Fibroblast of skin of left quadriceps (primary cell): ENCODE measurements at regions not wholly inside any gene's neighbourhood (a gene's known extent, or its start where the extent isn't known, plus 50 kb on each side); places are given as distances from the start of the nearest gene placed in this dataset.
A peak's percentile ranks its signal among the peaks of the same experiment; 100 is the strongest.
"Not testable (repeated sequence)": the region's sequence is repeated elsewhere in the genome, so short reads cannot be mapped to it uniquely, and the experiment has no call there.

ENCODE experiments used
- DNase-seq, 2 experiments: peaks; one replicate each; pipeline ENCODE4 v3.0.0-alpha.2; 2013; ENCODE audit warnings: low read depth in 2 of 2

DNA sequence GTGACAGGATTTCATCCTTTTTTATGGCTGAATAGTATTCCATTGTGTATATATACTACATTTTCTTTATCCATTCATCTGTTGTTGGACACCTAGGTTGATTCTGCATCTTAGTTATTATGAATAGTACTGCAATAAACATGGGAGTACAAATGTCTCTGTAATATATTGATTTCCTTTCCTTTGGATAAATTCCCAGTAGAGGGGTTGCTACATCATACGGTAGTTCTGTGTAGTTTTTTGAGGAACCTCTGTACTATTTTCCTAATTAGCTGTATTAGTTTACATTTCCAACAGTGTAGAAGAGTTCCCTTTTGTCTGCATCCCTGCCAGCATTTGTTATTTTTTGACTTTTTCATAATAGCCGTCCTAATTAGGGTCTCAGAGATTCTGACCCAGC, 201.3 kb downstream of the GIPC2 start:
- no peak for DNase-seq

DNA sequence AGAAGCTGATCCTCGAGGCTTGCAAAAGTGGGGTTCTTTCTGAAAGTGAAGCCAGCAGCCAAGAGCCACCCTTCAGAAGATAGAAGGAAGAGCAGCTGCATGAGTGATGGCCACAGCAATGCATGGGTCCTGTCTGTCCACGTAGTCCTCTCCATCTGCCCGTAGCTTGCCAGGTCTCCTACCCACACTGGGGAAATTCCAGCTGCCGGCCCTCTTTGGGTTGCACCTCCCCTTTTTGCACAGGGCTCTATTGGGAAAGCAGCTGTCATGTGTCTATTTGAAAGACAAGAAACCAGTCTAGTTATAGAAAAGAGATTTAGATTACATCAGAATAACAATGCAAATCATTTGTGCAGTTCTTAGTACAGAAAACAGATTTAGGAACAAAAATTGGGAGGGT, 204.4 kb downstream of the GIPC2 start:
- no peak for DNase-seq

DNA sequence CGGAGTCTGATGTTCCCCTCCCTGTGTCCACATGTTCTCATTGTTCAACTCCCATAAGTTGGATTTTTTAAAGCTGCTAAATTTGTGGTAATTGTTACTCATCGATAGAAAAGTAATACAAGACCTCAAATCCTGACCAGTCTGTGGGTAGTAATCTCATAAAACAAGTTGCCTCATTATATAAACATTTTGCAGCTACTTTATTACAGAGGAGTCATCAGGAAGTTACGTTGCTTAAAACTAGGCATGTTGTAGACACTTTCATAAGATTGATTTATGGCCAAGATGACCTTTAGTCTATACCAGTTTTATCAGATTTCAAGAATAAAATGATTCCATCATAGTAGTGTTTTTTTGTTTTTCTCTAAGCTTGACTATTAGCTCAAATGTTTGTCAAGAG, 208.8 kb downstream of the GIPC2 start:
- peak; percentile 82 for DNase-seq

DNA sequence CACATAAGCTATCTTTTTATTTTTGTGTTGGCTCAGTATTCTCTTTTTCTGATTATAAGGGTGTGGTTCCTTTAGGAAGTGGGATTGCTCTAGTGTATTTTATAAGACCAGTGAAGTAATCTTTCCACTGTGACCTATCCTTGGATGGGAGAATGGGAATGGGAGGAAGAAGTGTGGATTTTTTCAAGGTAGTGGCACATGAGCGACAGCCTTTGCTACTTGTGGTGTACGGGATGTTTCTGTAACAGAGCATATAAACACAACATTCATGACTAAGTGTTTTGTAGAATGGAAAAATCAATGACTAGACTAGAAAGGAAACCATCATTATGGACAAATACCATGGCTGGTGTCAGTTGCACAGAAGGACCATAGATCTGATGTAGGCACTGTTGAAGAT, 209.6 kb downstream of the GIPC2 start:
- no peak for DNase-seq

DNA sequence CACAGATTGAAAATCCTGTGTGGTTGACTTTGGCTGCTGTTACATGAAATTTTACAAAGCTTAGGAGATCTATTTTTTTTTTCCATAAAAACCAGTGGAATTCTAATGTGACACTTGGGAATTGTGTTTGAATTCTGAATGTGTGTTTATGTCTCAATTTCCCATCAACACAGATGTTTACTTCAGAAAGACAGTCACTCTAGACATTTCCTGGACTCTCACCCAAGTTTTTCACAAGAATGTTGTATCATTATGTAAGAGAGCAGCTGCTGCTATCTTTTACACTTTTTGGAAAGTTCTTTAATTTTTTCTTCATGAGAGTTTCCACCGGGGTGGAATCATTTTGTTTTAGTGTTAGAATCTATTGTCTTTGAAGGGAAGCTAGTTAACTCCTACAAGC, 210.1 kb downstream of the GIPC2 start:
- peak in 1 of 2 experiments; percentile 43 for DNase-seq

DNA sequence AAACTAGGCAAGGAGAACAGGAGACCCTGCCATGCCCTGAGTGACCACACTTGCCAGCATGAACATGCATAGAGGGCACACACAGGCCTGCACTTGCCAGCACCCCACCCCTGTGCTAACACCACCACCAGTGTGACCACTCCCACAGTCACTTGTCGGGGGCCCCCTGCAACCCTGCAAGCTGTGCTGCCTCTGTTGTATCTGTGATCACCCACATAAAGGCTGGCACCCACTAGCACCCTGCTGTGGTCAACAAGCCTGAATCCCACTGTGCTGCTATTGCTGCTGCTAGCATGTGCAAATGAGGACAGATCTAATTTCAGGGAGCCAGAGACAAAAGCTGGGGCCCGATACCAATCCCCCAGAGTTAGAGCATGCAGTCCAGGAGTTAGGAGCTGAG, 217.7 kb downstream of the GIPC2 start:
- DNase-seq: no peak

DNA sequence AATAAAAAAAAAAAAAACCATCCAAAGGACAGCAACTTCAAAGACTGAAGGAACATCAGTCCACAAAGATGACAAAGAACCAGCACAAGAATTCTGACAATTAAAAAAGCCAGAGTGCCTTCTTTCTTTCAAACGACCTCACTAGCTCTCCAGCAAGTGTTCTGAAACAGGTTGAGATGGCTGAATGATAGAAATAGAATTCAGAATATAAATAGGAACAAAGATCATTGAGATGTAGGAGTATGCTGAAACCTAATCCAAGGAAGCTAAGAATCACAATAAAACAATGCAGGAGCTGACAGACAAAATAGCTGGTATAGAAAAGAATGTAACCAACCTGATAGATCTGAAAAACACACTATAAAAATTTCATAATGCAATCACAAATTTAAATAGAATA, 218.2 kb downstream of the GIPC2 start:
- no peak for DNase-seq

DNA sequence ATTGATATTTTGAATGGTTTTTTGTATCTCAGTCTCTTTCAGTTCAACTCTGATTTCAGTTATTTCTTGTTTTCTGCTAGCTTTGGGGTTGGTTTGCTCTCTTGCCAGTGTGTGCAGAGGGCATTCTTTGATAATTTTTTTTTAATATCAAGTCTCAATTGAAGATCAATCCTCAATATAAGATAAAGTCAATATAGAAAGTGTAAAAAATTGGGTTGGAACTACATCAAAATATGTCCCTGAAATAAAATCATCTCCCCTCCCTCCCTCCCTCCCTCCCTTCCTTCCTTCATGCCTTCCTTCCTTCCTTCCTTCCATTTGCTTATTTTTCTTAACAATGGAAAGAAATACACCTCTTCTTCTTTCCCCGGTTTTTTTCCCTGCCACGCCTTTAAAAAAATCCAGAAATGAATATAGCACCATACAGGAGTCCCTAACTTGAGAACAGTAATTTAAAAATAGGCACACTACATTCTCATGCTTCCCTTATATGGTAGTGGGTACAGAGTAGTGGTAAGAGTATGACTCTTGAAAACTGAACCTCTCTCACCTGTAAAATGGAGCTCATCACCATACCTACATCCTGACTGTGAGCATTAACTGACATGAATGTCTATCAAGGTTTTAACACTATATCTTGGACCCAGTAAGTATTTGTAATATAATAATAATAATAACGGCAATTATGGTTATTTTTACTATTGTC, 221.9 kb downstream of the GIPC2 start:
- DNase-seq: no peak

DNA sequence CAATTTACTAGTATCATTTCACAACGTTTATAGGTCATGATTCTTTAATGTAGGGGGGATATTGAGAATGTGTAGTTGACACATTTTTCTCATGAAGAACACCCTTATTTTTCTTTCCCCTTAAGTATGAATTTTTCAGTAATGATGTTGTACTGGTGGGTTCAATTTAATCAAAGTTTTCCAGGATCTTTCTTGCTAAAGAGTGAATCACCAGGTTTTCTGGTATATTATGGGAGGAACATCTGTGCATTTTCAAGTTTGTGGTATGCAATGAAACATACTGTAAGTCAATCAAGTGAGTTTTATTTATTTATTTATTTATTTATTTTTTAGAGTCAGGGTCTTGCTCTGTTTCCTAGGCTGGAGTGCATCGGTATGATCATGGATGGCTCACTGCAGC, 221.2 kb upstream of the PTGFR start:
- peak in 1 of 2 experiments; percentile 34 for DNase-seq

DNA sequence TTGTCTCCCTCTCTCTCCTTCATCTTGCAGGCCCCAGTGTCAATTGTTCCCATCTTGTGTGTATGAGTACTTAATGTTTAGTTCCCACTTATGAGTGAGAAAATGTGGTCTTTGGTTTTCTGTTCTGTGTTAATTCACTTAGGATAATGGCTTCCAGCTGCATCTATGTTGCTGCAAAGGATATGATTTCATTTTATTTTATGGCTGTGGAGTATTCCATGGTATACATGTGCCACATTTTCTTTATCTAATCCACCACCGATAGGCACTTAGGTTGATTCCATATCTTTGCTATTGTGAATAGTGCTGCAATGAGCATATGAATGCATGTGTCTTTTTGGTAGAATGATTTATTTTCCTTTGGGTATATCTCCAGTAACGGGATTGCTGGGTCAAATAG, 219.4 kb upstream of the PTGFR start:
- not testable (repeated sequence) for DNase-seq

DNA sequence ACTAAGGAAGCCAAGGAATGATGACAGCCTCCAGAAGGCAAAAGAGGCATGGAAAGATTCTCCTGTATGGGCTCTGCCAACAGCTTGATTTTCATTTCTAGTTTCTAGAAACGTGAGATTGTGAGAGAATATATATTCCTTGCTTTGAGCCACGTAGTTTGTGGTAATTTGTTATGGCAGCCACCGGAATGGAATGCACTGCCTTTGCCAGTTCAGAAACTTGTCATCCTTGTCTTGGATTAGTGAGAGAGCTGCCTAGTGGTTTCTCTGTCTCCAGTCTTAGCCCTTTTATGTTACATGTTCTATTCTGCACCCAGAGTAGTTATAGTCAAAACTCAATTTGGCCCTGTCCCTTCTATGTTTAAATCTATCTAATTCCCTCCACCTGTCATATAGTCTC, 216.0 kb upstream of the PTGFR start:
- peak in 1 of 2 experiments; percentile 72 for DNase-seq

DNA sequence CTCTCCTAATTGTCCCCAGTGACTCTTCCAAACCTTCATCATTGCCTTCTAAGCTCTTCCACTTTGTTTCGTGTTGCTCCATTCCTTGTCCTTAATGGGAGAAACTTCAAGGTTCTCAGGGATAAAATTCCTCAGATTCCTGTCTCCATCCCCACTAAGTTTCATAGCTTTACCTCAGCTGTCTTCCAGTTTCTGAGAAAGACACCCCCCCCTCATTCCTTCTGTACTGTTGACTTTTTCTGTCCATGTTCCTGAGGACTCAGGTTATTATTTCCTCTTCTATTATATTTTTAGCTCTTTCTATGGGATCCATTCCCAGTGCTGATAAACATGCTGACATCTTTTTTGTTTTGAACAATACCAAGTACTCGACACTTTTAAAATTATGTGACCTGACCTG, 215.3 kb upstream of the PTGFR start:
- DNase-seq: peak; percentile 74

DNA sequence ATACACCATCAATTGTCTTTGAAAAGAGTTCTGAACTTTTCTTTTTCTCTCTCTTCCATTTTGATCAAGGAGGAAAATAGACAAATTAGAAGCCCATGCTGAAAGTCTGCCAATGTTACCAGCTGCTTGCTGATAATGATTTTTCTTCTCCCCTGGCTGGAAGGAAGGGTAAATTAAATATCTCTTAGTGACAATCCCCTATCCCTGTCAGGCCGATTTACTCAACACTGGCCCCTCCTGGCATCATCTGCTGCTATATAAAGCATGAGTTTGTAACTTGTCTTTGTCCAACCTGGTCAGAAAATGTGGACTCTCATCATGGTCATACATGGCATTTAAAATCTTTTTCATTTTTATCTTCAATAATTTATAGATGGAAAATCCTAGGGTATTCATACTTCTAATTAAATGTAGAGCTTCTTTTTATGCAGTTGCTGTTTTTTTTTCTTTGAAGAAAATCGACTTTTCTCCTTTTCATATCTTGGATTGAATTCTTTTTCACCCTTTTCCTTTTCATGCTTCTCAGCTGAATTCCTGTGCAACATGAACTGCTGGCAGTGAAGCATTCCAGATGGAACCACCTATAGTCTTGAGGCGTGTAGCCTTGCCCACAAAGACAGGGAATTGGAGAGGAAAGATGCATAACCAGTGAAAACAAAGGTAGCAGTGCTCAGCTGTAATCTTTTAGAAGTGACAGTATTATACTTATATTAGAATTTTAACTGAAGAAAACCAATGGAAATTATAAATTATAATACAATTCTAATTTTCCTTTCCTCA, 214.7 kb upstream of the PTGFR start:
- DNase-seq: no peak

DNA sequence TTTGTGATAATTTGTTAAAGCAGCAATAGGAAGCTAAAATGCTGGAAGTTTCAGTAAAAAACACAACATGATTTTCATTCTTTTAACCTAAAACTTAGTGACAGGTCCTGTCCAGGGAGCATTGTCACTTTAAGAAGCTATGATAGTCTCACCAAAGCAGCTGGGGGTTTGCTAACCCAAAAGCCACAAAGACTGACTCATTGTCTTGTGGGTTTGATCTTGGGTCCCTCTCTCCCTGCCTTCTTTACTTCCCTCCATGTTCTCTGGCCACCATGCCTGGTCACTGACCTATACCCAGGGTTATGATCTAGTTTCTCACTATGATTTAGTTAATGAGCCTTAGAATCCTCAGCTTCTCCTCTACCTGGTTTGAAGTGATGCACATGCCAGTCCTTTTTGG, 213.5 kb upstream of the PTGFR start:
- DNase-seq: peak in 1 of 2 experiments; percentile 44

DNA sequence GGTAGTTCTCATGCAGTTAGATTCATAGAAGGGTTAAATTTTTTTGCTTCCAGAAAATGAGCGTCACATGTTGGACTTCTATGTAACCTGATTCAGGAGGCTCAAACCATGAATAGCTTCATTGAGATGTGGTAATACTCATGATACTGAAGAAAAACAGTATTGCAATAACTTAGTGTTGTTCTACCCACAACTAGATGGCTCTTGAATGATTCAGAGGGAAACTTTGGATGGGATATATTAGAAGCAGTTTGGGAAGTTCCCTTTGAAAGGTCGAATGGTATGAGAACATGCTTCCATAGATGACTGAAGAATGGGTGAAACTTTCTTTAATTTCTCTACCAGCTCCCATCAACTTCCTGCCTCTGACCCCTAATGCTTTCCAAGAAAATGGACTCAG, 211.7 kb upstream of the PTGFR start:
- peak; percentile 90 to 93 for DNase-seq

DNA sequence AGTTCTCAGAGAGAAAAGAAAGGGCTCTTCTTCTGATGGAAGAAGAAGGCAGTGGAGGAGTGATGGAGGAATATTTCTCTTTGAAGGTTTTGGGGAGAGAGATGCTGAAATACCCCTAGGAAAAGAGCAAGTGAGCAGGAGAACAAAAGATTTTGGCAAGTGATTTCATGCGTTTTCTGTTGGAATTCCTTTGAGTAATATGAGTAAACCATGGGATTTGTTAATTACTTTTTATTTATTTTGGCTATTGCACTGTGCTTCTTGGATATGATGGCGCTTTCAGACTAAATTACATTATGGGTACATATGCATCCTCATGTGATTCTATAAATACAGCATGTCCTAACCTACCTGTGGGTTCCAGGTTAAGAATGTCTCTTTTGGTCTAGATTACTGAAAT, 210.1 kb upstream of the PTGFR start:
- DNase-seq: no peak

DNA sequence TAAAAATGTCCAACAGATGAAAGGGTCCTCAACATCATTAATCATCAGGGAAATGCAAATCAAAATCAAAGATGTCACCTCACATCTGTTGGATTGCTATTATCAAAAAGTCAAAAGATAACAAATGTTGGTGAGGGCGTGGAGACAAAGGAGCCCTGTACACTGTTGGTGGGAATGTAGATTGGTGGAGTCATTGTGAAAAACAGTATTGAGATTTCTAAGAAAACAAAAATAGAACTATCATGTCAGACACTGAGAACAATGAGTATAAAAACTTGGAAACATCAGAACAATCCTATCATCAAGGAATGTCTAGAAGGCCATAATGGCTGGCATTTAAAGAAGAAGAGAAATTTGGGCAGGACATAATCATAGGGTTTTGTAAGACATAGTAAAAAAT, 209.2 kb upstream of the PTGFR start:
- no peak for DNase-seq

DNA sequence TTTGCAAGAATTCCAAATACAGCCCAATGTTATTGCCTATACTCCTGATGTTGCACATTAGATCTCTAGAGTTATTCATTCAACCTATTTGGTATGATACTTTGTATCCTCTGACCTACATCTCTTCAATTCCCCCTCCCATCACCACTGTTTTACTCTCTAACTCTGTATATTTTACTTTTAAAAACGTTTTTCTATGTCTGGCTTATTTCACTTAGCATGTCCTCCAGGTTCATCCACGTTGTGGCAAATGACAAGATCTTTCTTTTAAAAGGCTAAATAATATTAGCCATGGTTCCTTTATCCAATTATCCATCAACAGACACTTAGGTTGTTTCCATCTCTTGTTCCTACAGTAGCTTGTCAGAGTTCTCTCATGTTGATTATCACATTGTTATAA, 207.1 kb upstream of the PTGFR start:
- no peak for DNase-seq

DNA sequence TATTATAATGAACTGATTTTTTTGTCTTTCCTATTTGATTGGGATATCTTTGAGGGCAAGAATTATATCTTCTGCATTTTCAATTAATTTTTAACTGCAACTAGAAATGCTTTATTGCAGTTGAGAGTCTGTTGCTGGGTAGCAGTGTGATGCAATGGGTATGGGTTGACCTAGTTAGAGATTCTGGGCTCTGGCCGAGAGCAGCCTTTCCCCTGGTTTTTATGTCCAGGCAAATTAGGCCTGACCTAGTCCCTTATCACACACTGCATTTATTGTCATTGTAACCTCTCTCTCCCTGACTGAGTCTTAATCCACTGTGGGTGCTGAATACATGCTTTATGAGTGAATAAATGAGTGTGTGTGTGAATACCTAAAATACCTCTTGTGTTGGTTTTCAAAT, 206.4 kb upstream of the PTGFR start:
- no peak for DNase-seq

DNA sequence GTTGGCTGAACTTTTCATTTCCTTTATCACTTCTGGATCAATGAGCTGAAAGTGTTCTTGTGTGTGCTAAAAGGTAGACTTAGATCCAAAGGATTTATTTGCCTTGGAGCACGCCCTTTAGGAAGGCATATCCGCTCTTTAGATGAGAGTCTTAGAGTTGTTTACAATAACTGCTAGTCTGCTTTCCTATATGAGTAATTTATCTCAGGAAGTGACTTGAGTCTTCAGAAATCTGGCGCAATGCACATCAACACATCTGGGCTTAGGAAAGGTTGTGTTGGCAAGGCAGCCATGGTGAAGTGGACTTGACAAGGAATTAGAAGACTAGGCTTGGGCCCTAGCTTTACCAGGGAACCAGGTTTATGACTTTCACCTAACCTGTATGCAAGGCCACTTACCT, 204.1 kb upstream of the PTGFR start:
- DNase-seq: no peak

DNA sequence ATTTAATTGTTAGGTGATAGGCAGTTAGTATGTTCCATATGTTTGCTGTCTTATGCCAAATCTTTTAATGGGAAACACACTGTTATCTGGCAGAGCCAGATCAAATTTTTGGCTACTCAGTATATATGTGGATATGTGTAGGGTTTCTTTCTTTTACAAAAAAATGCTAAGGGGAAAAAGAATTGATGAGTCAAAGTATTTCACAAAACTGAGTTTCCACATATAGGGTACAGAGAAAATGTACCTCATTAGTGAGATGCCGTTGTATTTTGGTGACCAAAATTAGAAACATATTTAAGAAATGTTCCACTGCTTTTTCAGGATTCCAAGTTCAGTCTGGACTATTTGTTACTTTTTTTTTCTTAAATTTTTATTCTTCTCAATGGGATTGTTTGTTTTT, 201.2 kb upstream of the PTGFR start:
- peak; percentile 77 to 80 for DNase-seq

DNA sequence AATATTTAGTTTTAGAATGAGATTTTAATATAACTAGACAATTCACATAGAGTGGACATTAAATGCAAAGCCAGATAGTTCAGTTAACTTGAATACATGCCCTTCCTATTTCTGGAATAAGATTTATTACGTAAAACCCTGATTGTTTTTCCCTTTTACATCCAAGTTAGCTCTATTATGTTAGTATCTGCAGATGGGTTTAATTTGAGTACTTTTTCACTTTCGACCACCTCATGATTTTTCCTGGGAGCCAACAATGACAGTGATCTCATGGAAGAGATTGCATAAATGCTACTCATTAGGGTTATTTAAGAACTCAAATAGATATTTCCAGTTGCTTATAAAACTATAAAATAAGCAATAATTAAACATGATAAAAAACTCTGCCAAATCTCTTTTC, 199.4 kb upstream of the PTGFR start:
- DNase-seq: peak in 1 of 2 experiments; percentile 64

DNA sequence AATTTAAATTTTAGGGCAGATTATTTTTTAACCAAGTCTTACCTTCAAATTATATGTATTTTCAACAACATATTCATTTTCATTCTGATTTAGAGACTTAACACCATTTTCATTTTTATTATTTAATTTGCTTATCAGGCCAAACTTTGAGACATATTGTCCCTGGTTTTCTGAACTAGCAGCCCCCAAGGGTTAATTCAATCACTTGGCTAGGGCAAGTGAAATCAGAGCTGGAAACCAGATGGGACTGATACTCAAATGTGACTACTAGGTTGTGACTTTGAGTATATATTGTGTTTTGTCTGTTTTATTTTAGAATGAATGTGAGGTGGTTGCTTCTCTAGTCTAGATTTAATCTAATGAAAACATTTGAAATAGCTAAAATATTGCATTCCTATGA, 198.9 kb upstream of the PTGFR start:
- DNase-seq: no peak
